ENCODE measurements at regions not wholly inside any gene's neighbourhood (a gene's known extent, or its start where the extent isn't known, plus 50 kb on each side); places are given as distances from the start of the nearest gene placed in this dataset.

DNA sequence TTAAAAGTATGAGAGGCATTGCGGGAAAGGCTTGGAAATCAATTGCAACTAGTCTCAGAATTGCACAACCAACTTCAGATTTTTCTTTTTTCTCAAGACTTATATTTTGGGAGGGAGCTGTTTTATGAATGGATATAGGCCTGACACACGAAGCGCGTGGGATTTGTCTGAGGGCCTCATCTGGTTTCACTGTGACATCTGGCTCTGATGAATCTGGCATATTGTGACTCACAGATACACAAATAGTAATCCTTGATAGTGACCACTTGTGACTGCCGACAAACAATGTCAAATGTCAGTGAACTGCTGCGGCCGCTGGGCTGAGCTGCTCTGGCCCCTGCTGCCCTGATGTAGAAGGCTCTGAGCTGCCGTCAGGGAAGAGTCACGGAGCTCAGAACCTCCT, 655.1 kb downstream of the INHBA start:
- Mint-ChIP-seq H3K4me3 (no peak overlapping the region), H3K27ac (no peak overlapping the region), H3K4me1 (peaks cover 8 to 12% of the 10 kb centered on the region in 2 experiments), H3K9me3 (peaks cover 3 to 4% of the 10 kb centered on the region in 2 experiments; a peak in 3 of 5 replicates), H3K27me3 (ENCODE audit: low read depth) (peaks cover 12% of the 10 kb centered on the region), H3K36me3 (ENCODE audit: insufficient read depth in 1 of 3, low read depth in 3 of 3) (no peaks in the 10 kb centered on the region)
- no peak overlapping the region for H4K8ac ChIP-seq (replicated peaks; ENCODE audit: insufficient read length, low read depth, low read length)
- H2BK20ac ChIP-seq (ENCODE audit: low read depth, low read length, poor library complexity, severe bottlenecking): no peak overlapping the region
- no peak overlapping the region for H3K9ac ChIP-seq (ENCODE audit: extremely low read depth, insufficient read length, low read length)
- no peak for DNase-seq
- no peaks in the 10 kb centered on the region for H3K9me3 ChIP-seq (ENCODE audit: control insufficient read depth, low read depth, low read length)
- H4K20me1 ChIP-seq (ENCODE audit: control insufficient read depth, insufficient read depth, insufficient read length): no peaks in the 10 kb centered on the region
- no peak overlapping the region for H2BK120ac ChIP-seq (ENCODE audit: low read depth, low read length, poor library complexity, severe bottlenecking)
- no peak overlapping the region for H2BK15ac ChIP-seq (ENCODE audit: low read depth, low read length)
- no peak overlapping the region for H2BK12ac ChIP-seq (ENCODE audit: insufficient read length, low read depth, low read length)
- no peak overlapping the region for H2AFZ ChIP-seq (ENCODE audit: low read length)
- H3K23me2 ChIP-seq (ENCODE audit: insufficient read length, low read depth, low read length, poor library complexity, severe bottlenecking): no peaks in the 10 kb centered on the region
- H3T11ph ChIP-seq (ENCODE audit: low read length): no peak overlapping the region
- no peak overlapping the region for H3K56ac ChIP-seq (ENCODE audit: insufficient read length, low read depth, low read length)
- H3K27me3 ChIP-seq (ENCODE audit: insufficient read depth, low read length): no peaks in the 10 kb centered on the region
- H3K23ac ChIP-seq (ENCODE audit: insufficient read length, low read depth, low read length): no peak overlapping the region
- no peak overlapping the region for H2BK5ac ChIP-seq (ENCODE audit: insufficient read length, low read length)
- no peak overlapping the region for H3K27ac ChIP-seq (ENCODE audit: insufficient read length, low read depth, low read length)
- no peak overlapping the region for H3K18ac ChIP-seq (ENCODE audit: insufficient read length, low read depth, low read length)
- TF ChIP-seq, protein P1, sequence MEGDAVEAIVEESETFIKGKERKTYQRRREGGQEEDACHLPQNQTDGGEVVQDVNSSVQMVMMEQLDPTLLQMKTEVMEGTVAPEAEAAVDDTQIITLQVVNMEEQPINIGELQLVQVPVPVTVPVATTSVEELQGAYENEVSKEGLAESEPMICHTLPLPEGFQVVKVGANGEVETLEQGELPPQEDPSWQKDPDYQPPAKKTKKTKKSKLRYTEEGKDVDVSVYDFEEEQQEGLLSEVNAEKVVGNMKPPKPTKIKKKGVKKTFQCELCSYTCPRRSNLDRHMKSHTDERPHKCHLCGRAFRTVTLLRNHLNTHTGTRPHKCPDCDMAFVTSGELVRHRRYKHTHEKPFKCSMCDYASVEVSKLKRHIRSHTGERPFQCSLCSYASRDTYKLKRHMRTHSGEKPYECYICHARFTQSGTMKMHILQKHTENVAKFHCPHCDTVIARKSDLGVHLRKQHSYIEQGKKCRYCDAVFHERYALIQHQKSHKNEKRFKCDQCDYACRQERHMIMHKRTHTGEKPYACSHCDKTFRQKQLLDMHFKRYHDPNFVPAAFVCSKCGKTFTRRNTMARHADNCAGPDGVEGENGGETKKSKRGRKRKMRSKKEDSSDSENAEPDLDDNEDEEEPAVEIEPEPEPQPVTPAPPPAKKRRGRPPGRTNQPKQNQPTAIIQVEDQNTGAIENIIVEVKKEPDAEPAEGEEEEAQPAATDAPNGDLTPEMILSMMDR (conservative IDR thresholded peaks at IDR 0.05): no peak
- no peak overlapping the region for H3K14ac ChIP-seq (ENCODE audit: insufficient read depth, low read length)
- H2AK5ac ChIP-seq (ENCODE audit: insufficient read length, low read length): no peak overlapping the region
- no peaks in the 10 kb centered on the region for H3K4me1 ChIP-seq (ENCODE audit: insufficient read depth, low read length)
- H4K5ac ChIP-seq (ENCODE audit: insufficient read length, low read depth, low read length): no peak overlapping the region
- H3K4ac ChIP-seq (ENCODE audit: low read depth, low read length): no peak overlapping the region
- H3K4me2 ChIP-seq (ENCODE audit: insufficient read depth, insufficient read length, low read length): no peak overlapping the region
- no peaks in the 10 kb centered on the region for H3K79me2 ChIP-seq (ENCODE audit: insufficient read depth, low read length)
- H4K91ac ChIP-seq (ENCODE audit: insufficient read length, low read depth, low read length): no peak overlapping the region
- H3K79me1 ChIP-seq (ENCODE audit: insufficient read depth, low read depth, low read length, poor library complexity, severe bottlenecking): no peaks in the 10 kb centered on the region
- no CpG with 5 or more reads among the region's 9 CpGs for WGBS (ENCODE audit: extremely low coverage, insufficient read length, low lambda C conversion rate)

Measured in H9 (cell line).